IMR-90 (cell line): ENCODE measurements at regions not wholly inside any gene's neighbourhood (a gene's known extent, or its start where the extent isn't known, plus 50 kb on each side); places are given as distances from the start of the nearest gene placed in this dataset.

Experiments used
- ATAC-seq: fragments of 200-7000 bp; cut with Tn5 transposase; 2 replicates; pipeline ENCODE4 v1.9.1; 2020; ENCODE audit warnings: low read depth, mild to moderate bottlenecking, moderate library complexity
- BruUV-seq: library from RNA; stranded (reverse); fragments of 400-500 nt; replicated peaks from 2 replicates; lab custom pipeline; 2021; lab: Mats Ljungman, UMichigan
- CTCF ChIA-PET: fragments of 300-600 bp; formaldehyde crosslinking; extraction: SDS; loops from one replicate; lab custom pipeline; 2021; ENCODE audit warnings: antibody characterized with exemption; lab: Yijun Ruan, JAX
- POLR2A ChIA-PET: fragments of 300-600 bp; sonication (Branson Sonifier 250); formaldehyde crosslinking; loops from one replicate; lab custom pipeline; 2022; ENCODE audit warnings: antibody characterized with exemption; ENCODE audit not compliant: unreplicated experiment; lab: Charles Lee
- DNase-seq: peaks from one replicate; pipeline ENCODE4 v3.0.0; 2013
- H2AFZ ChIP-seq: replicated peaks from 2 replicates; pipeline ENCODE3; 2013; ENCODE audit warnings: low read length, mild to moderate bottlenecking; ENCODE audit not compliant: poor library complexity
- H2AK5ac ChIP-seq: 2 replicates; pipeline ENCODE4 v1.6.1; 2013; ENCODE audit warnings: low read depth, low read length, inconsistent platforms
- H2AK9ac ChIP-seq: replicated peaks from 2 replicates; pipeline ENCODE3; 2013; ENCODE audit warnings: mild to moderate bottlenecking, low read depth, low read length, moderate library complexity; ENCODE audit not compliant: poor library complexity
- H2BK120ac ChIP-seq: 2 replicates; pipeline ENCODE4 v1.6.1; 2013; ENCODE audit warnings: low read depth, low read length, inconsistent platforms
- H2BK15ac ChIP-seq: 3 replicates; pipeline ENCODE4 v1.6.1; 2013; ENCODE audit warnings: low read depth, low read length, inconsistent platforms
- H2BK20ac ChIP-seq: 2 replicates; pipeline ENCODE4 v1.6.1; 2013; ENCODE audit warnings: low read depth, mild to moderate bottlenecking, inconsistent platforms, low read length, moderate library complexity
- H2BK5ac ChIP-seq: 2 replicates; pipeline ENCODE4 v1.6.1; 2013; ENCODE audit warnings: mild to moderate bottlenecking, low read depth, low read length, inconsistent platforms; ENCODE audit not compliant: poor library complexity, severe bottlenecking
- H3K14ac ChIP-seq: replicated peaks from 2 replicates; pipeline ENCODE4 v1.6.1; 2013; ENCODE audit warnings: low read depth, low read length, inconsistent platforms
- H3K18ac ChIP-seq: 2 replicates; pipeline ENCODE4 v1.6.1; 2013; ENCODE audit warnings: low read depth, low read length, control low read depth
- H3K23ac ChIP-seq: 2 replicates; pipeline ENCODE4 v1.6.1; 2013; ENCODE audit warnings: low read depth, low read length, inconsistent platforms
- H3K27ac ChIP-seq: 2 replicates; pipeline ENCODE4 v1.5.1; 2013; ENCODE audit warnings: mild to moderate bottlenecking, control low read depth, low read length; ENCODE audit not compliant: insufficient read depth
- H3K27me3 ChIP-seq: 2 replicates; pipeline ENCODE4 v1.6.1; 2013; ENCODE audit warnings: low read length; ENCODE audit not compliant: control insufficient read depth, insufficient read depth
- H3K36me3 ChIP-seq: 2 replicates; pipeline ENCODE4 v1.6.1; 2013; ENCODE audit warnings: low read length, mixed read lengths; ENCODE audit not compliant: control insufficient read depth, insufficient read depth
- H3K4ac ChIP-seq: 2 replicates; pipeline ENCODE4 v1.6.1; 2013; ENCODE audit warnings: low read depth, low read length, inconsistent platforms
- H3K4me1 ChIP-seq: 2 replicates; pipeline ENCODE4 v1.6.1; 2013; ENCODE audit warnings: low read length, mixed read lengths; ENCODE audit not compliant: control insufficient read depth, insufficient read depth
- H3K4me2 ChIP-seq: 2 replicates; pipeline ENCODE4 v1.6.1; 2013; ENCODE audit warnings: low read depth, mild to moderate bottlenecking, control low read depth, low read length, moderate library complexity
- H3K4me3 ChIP-seq: 2 replicates; pipeline ENCODE4 v1.5.1; 2013; ENCODE audit warnings: low read depth, mild to moderate bottlenecking, control low read depth, low read length, moderate library complexity; ENCODE audit not compliant: insufficient read depth
- H3K56ac ChIP-seq: 2 replicates; pipeline ENCODE4 v1.6.1; 2013; ENCODE audit warnings: low read length, inconsistent platforms; ENCODE audit not compliant: insufficient read depth; ENCODE audit errors: extremely low read depth
- H3K79me1 ChIP-seq, 2 experiments: 2 replicates each; pipeline ENCODE4 v1.6.1; 2013; ENCODE audit warnings: low read length in 2 of 2, inconsistent platforms in 1 of 2, low read depth in 1 of 2
- H3K9ac ChIP-seq: 2 replicates; pipeline ENCODE4 v1.6.1; 2013; ENCODE audit warnings: low read depth, low read length, control low read depth
- H3K9me1 ChIP-seq: 2 replicates; pipeline ENCODE4 v1.6.1; 2013; ENCODE audit warnings: low read length, inconsistent platforms; ENCODE audit not compliant: insufficient read depth
- H3K9me3 ChIP-seq: 2 replicates; pipeline ENCODE4 v1.6.1; 2013; ENCODE audit warnings: low read length; ENCODE audit not compliant: control insufficient read depth, insufficient read depth
- H4K20me1 ChIP-seq: 2 replicates; pipeline ENCODE4 v1.6.1; 2013; ENCODE audit warnings: low read length, inconsistent platforms; ENCODE audit not compliant: insufficient read depth
- H4K5ac ChIP-seq: 2 replicates; pipeline ENCODE4 v1.6.1; 2013; ENCODE audit warnings: mild to moderate bottlenecking, low read depth, low read length, control low read depth
- H4K8ac ChIP-seq, 2 experiments: 2 replicates each; pipeline ENCODE4 v1.6.1; 2013; ENCODE audit warnings: low read depth in 2 of 2, low read length in 2 of 2, control low read depth in 1 of 2, inconsistent platforms in 1 of 2
- H4K91ac ChIP-seq: 2 replicates; pipeline ENCODE4 v1.6.1; 2013; ENCODE audit warnings: low read depth, low read length, inconsistent platforms; ENCODE audit not compliant: insufficient read depth
- CTCF ChIP-seq: conservative IDR thresholded peaks from 2 replicates; pipeline ENCODE4 v1.5.1; 2012; ENCODE audit warnings: mild to moderate bottlenecking, low read depth, low read length, improper control_type of control experiment
- FOS ChIP-seq: fragments of 150-350 bp; IDR thresholded peaks from 2 replicates; pipeline ENCODE4 v1.6.1; 2016; ENCODE audit warnings: low read depth, low read length
- NFE2L2 ChIP-seq: fragments of 150-350 bp; IDR thresholded peaks from 2 replicates; pipeline ENCODE4 v1.6.1; 2016; ENCODE audit warnings: low read depth, mild to moderate bottlenecking, low read length
- WGBS, 2 experiments: methylation state at CpG; one replicate each; pipeline versions ENCODE4 v1.1.5 to v1.1.7; 2013; ENCODE audit warnings: missing lambda C conversion rate in 2 of 2; ENCODE audit not compliant: insufficient read length in 1 of 2; ENCODE audit errors: extremely low coverage in 2 of 2; 5-methylcytosine and 5-hydroxymethylcytosine counted together
- dilution Hi-C: fragments of 300-500 bp; cut with HindIII; formaldehyde crosslinking; loops from one replicate; pipeline ENCODE4 v1.14.3; 2018; ENCODE audit warnings: low sequenced_read_pairs; ENCODE audit not compliant: unreplicated experiment
- in situ Hi-C: fragments of 300-500 bp; cut with MboI; formaldehyde crosslinking; loops from 3 replicates; pipeline ENCODE4 v1.14.3; 2019; ENCODE audit warnings: low sequenced_read_pairs, inconsistent platforms, mixed read lengths
- intact Hi-C: fragments of 100-400 bp; cut with micrococcal nuclease; formaldehyde crosslinking; loops from 2 replicates; pipeline ENCODE4 v1.10.0; 2022

DNA sequence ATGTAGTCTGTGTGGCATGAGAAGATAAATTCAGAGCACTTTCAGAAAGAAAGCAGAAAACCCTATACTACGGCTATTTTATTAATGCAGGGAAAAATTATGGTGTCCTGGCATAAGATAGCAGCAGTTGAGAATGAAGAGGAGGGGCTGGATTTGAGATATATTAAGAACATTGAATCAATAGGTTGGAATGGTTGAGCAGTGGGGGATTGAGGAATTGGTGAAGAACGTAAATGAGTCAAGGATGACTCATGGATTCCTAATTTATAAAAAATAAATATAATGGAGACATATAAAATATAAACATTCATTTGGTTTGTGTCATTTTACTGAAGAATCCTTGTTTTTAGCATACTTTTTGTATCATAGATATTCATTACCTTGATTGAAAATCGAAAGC is 234.3 kb upstream of the ADAMTS5 start:
- H3K4ac ChIP-seq = peak overlapping the region; percentile 93
- no peaks in the 10 kb centered on the region for H4K20me1 ChIP-seq
- peak overlapping the region; percentile 87 for H3K14ac ChIP-seq
- H2AFZ ChIP-seq = no peak overlapping the region
- H3K18ac ChIP-seq = peak overlapping the region; percentile 99
- dilution Hi-C loops = no loop called here
- H3K9me3 ChIP-seq = no peaks in the 10 kb centered on the region; the same call in 1 of the 2 replicates
- no peak overlapping the region for H3K4me3 ChIP-seq
- H3K27ac ChIP-seq = no peak overlapping the region
- H3K56ac ChIP-seq = no peak overlapping the region
- intact Hi-C loops = no loop called here
- H3K79me1 ChIP-seq = no peaks in the 10 kb centered on the region
- TF ChIP-seq CTCF (no peak), NFE2L2 (peak; percentile 26; the same call in 1 of the 2 replicates), FOS (peak; percentile 51)
- peak overlapping the region; percentile 98 for H2BK120ac ChIP-seq
- in situ Hi-C loops = no loop called here
- peaks cover 8% of the 10 kb centered on the region for H3K4me1 ChIP-seq
- ChIA-PET CTCF (no interaction called here), POLR2A (no interaction called here)
- peak overlapping the region; percentile 98 for H2BK20ac ChIP-seq
- H2BK15ac ChIP-seq = peak overlapping the region; percentile 89; the same call in 2 of the 3 replicates
- no peaks in the 10 kb centered on the region for H3K36me3 ChIP-seq
- BruUV-seq = no TSS peak
- no peaks in the 10 kb centered on the region for H3K27me3 ChIP-seq
- no peak overlapping the region for H3K9ac ChIP-seq
- no CpG with 5 or more reads among the region's 3 CpGs for WGBS, 2 experiments
- H3K9me1 ChIP-seq = no peaks in the 10 kb centered on the region
- no peak overlapping the region for H2AK5ac ChIP-seq
- DNase-seq (peak; percentile 85), ATAC-seq (peak; percentile 89)
- peak overlapping the region; percentile 71 to 98; a peak in 3 of 4 replicates for H4K8ac ChIP-seq
- peak overlapping the region; percentile 93 for H4K91ac ChIP-seq
- H2BK5ac ChIP-seq = peak overlapping the region; percentile 84
- no peak overlapping the region for H2AK9ac ChIP-seq
- peak overlapping the region; percentile 94 for H4K5ac ChIP-seq
- peak overlapping the region; percentile 52; the same call in 1 of the 2 replicates for H3K4me2 ChIP-seq
- H3K23ac ChIP-seq = peak overlapping the region; percentile 73; the same call in 1 of the 2 replicates
